Nephron (organoid): ENCODE measurements at regions not wholly inside any gene's neighbourhood (a gene's known extent, or its start where the extent isn't known, plus 50 kb on each side); places are given as distances from the start of the nearest gene placed in this dataset.

Experiments used
- H3K27ac Mint-ChIP-seq, 3 experiments: 2 replicates each; pipeline ENCODE4 v1.8.0; 2020; ENCODE audit warnings: mixed read lengths in 3 of 3, mild to moderate bottlenecking in 2 of 3, moderate library complexity in 1 of 3
- H3K27me3 Mint-ChIP-seq: 2 replicates; pipeline ENCODE4 v1.8.0; 2021; ENCODE audit warnings: low read depth, mild to moderate bottlenecking, moderate library complexity, mixed read lengths
- H3K36me3 Mint-ChIP-seq: 2 replicates; pipeline ENCODE4 v1.8.0; 2020; ENCODE audit warnings: low read depth, mixed read lengths
- H3K4me1 Mint-ChIP-seq: 2 replicates; pipeline ENCODE4 v1.8.0; 2020; ENCODE audit warnings: mixed read lengths
- H3K4me3 Mint-ChIP-seq, 3 experiments: 2 replicates each; pipeline ENCODE4 v1.8.0; 2020; ENCODE audit warnings: mild to moderate bottlenecking in 3 of 3, mixed read lengths in 3 of 3, moderate library complexity in 2 of 3
- H3K9me3 Mint-ChIP-seq: 2 replicates; pipeline ENCODE4 v1.8.0; 2020; ENCODE audit warnings: mixed read lengths
- TF ChIP-seq, protein P1 (sequence below), 3 experiments: fragments of 200-600 bp; sonication (generic); IDR thresholded peaks; one replicate each; pipeline ENCODE4 v1.5.0; 2021; ENCODE audit warnings: antibody characterized with exemption in 3 of 3; ENCODE audit not compliant: unreplicated experiment in 3 of 3

DNA sequence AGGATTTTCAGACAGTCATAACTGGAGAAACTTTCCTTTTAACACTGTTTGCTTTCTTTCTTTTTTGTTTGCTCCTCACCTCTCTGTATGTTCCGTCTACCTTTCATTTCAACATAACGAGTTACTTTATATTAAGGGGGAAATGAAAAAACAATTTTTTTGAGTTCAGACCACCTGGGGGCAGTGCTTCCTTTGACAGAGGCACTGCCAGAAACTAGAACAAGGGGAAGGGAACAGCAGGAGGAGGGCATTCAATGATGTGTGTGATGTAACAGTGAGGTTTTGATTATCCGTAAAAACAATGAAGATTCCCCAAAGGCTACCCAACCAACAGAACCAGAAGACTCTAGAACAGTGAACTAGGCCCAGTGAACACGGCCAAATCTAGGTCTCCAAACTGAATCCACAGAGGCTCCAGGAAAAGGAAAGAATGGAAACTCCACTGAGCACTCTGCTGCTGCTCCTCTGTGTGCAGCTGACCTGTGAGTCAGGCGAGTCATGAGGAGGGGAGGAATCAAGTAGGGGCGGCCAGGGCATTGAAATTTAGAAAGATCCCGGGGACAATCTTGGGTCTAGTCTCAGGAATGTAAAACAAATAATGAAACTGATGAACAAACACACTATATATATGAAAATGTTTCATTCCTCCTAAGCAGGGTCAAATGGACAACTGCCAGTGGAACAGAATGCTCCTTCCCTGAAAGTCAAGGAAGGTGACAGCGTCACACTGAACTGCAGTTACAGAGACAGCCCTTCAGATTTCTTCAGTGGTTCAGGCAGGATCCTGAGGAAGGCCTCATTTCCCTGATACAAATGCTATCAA lies 323.5 kb downstream of the DAD1 start:
- no peak overlapping the region for H3K27ac Mint-ChIP-seq
- TF ChIP-seq, protein P1, sequence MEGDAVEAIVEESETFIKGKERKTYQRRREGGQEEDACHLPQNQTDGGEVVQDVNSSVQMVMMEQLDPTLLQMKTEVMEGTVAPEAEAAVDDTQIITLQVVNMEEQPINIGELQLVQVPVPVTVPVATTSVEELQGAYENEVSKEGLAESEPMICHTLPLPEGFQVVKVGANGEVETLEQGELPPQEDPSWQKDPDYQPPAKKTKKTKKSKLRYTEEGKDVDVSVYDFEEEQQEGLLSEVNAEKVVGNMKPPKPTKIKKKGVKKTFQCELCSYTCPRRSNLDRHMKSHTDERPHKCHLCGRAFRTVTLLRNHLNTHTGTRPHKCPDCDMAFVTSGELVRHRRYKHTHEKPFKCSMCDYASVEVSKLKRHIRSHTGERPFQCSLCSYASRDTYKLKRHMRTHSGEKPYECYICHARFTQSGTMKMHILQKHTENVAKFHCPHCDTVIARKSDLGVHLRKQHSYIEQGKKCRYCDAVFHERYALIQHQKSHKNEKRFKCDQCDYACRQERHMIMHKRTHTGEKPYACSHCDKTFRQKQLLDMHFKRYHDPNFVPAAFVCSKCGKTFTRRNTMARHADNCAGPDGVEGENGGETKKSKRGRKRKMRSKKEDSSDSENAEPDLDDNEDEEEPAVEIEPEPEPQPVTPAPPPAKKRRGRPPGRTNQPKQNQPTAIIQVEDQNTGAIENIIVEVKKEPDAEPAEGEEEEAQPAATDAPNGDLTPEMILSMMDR (IDR thresholded peaks at IDR 0.05; ENCODE audit: unreplicated experiment in 3 of 3): peak in 2 of 3 experiments; percentile 16 to 19

DNA sequence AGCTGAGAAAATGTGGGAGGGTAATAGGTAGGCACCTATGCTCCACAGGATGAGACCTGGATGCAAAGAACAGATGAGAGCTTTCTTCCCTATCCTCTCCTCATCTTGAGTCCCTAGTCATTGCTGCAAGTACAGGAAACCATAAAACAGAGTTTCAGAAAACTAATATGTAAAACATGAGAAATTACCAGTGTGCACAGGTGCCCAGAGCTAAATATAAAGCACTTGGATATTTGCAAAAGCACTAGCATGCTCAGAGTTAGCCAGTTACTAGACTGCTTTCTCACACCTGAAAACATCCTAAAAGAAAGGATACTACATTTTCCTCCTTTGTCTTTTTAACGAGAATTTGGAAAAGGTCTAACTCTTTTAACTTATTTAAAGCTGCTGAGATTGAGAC lies 324.3 kb downstream of the DAD1 start:
- TF ChIP-seq, protein P1 (IDR thresholded peaks at IDR 0.05; ENCODE audit: unreplicated experiment in 3 of 3): no peak
- Mint-ChIP-seq H3K4me1 (no peaks in the 10 kb centered on the region), H3K4me3 (no peak overlapping the region), H3K27ac (no peak overlapping the region), H3K9me3 (no peaks in the 10 kb centered on the region), H3K27me3 (no peaks in the 10 kb centered on the region), H3K36me3 (no peaks in the 10 kb centered on the region)

More for the DNA sequence above, 323.5 kb downstream of the DAD1 start:
- Mint-ChIP-seq H3K4me3 (no peak overlapping the region), H3K9me3 (no peaks in the 10 kb centered on the region), H3K27me3 (no peaks in the 10 kb centered on the region), H3K4me1 (no peaks in the 10 kb centered on the region), H3K36me3 (no peaks in the 10 kb centered on the region)

DNA sequence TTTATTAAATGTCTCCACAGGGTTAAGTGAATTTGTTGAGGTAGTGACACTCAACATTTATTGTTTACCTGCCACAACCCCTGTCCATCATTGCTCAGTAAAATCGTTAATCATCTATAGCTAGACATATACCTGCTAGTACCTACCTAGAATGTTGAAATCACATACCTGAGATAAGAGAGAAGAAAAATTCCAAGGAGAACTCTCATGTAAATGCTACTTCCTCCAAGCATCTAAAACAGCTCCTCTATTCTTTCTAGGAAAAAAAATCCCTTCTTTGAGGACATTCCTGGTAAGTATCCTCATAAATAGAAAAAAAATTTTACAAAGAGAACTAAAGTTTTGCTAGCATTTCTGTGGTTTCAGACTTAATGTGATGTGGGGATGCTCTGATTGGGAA lies 325.1 kb downstream of the DAD1 start:
- TF ChIP-seq, protein P1 (IDR thresholded peaks at IDR 0.05; ENCODE audit: unreplicated experiment in 3 of 3): no peak
- H3K27me3 Mint-ChIP-seq: no peaks in the 10 kb centered on the region
- H3K36me3 Mint-ChIP-seq: no peaks in the 10 kb centered on the region
- H3K9me3 Mint-ChIP-seq: peaks cover 6% of the 10 kb centered on the region
- no peaks in the 10 kb centered on the region for H3K4me1 Mint-ChIP-seq
- H3K4me3 Mint-ChIP-seq: no peak overlapping the region
- no peak overlapping the region for H3K27ac Mint-ChIP-seq

DNA sequence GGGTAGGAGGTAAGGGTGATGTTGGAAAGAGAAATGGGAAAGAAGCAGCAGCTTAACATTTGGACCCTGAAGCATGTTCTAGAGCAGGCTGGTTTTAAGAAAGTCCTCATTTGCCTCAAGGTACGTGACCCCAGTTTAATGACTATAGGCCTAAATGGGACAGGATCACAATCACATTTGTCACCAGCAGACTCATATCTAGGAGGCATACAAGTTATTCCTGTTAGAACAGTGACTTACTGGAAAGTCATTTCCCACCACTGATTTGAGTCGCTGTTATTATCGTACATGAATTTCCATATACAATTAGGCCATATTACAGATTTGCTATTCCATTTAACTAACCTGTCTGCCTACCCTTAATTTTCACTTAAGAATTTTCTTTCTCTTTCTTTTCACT lies 326.1 kb downstream of the DAD1 start:
- Mint-ChIP-seq H3K4me1 (no peaks in the 10 kb centered on the region), H3K4me3 (no peak overlapping the region), H3K9me3 (peaks cover 6% of the 10 kb centered on the region), H3K27ac (no peak overlapping the region), H3K27me3 (no peaks in the 10 kb centered on the region), H3K36me3 (no peaks in the 10 kb centered on the region)
- TF ChIP-seq, protein P1 (IDR thresholded peaks at IDR 0.05; ENCODE audit: unreplicated experiment in 3 of 3): no peak

DNA sequence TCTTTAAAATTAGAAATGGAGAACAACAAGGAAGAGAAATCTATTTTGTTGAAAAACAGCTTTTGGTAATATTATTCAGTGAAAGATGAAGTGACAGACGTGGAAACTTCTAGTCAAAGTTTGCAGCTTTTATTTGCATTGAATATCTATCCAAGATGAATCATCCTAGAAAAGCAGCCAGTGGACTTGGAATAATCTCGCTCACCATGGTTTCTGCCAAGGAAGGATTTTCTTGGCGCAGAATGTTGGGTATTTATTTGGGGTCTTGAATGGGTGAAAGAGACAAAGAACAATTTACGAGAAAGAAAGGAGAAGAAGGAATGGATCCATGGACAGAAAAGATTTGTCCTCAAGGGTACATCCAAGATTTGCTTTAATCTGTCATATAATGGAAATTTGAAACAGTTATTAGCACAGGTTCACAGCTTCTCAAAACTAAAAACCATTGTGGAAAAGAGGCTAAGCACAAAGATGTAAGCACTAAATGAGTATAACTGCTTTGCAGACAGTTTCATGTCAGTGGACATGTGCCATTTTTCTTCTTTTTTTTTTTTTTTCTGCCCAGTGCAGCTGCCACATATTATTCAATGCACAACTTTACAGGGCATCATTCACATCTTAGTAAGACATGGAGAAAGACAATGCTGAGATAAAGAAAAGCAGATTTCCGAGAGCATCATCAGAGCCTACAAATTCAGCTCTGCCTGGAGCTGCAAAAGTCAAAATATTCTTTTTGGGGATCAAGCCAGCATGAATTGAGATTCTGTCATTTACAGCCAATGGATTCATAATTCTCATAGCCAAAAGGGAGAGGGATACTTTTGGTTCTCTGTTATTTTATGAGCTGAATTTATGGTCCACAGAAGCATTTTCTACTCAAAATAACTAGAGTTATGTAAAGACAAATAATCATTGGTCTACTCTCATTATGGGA lies 333.7 kb downstream of the DAD1 start:
- no peak overlapping the region for H3K4me3 Mint-ChIP-seq
- no peaks in the 10 kb centered on the region for H3K4me1 Mint-ChIP-seq
- H3K27me3 Mint-ChIP-seq: no peaks in the 10 kb centered on the region
- H3K9me3 Mint-ChIP-seq: peaks cover 6% of the 10 kb centered on the region
- H3K36me3 Mint-ChIP-seq: no peaks in the 10 kb centered on the region
- TF ChIP-seq, protein P1 (IDR thresholded peaks at IDR 0.05; ENCODE audit: unreplicated experiment in 3 of 3): no peak
- no peak overlapping the region for H3K27ac Mint-ChIP-seq
